HG02678 (cell line): ENCODE measurements at regions not wholly inside any gene's neighbourhood (a gene's known extent, or its start where the extent isn't known, plus 50 kb on each side); places are given as distances from the start of the nearest gene placed in this dataset.
"Not testable (repeated sequence)": the region's sequence is repeated elsewhere in the genome, so short reads cannot be mapped to it uniquely, and the experiment has no call there.

Source experiments
- ATAC-seq: cut with Tn5 transposase; IDR thresholded peaks from one replicate; pipeline ENCODE4 v1.9.1; 2021; ENCODE audit warnings: mild to moderate bottlenecking, moderate library complexity; ENCODE audit not compliant: unreplicated experiment

- ATAC-seq = not testable (repeated sequence)
Observed at GRCh38 chr9:22508354-22508753, 61.7 kb downstream of the DMRTA1 start.

GRCh38 chr9:22508790-22509189 lies 62.2 kb downstream of the DMRTA1 start:
- no peak for ATAC-seq

- ATAC-seq = peak; percentile 70
Observed at GRCh38 chr9:22512495-22512894, 65.9 kb downstream of the DMRTA1 start.

GRCh38 chr9:22514871-22515270 lies 68.2 kb downstream of the DMRTA1 start:
- ATAC-seq = no peak

GRCh38 chr9:22522206-22522740 lies 75.6 kb downstream of the DMRTA1 start:
- ATAC-seq = no peak

GRCh38 chr9:22528485-22528884 lies 81.9 kb downstream of the DMRTA1 start:
- no peak for ATAC-seq

GRCh38 chr9:22529426-22530199 lies 83.0 kb downstream of the DMRTA1 start:
- ATAC-seq = no peak

- ATAC-seq = no peak
Observed at GRCh38 chr9:22535780-22536179, 89.2 kb downstream of the DMRTA1 start.

- no peak for ATAC-seq
Observed at GRCh38 chr9:22537721-22538120, 91.1 kb downstream of the DMRTA1 start.

- no peak for ATAC-seq
Observed at GRCh38 chr9:22548625-22549024, 102.0 kb downstream of the DMRTA1 start.

- ATAC-seq = no peak
Observed at GRCh38 chr9:22574740-22575139, 128.1 kb downstream of the DMRTA1 start.

GRCh38 chr9:22580788-22581187 lies 134.2 kb downstream of the DMRTA1 start:
- ATAC-seq = no peak

GRCh38 chr9:22582221-22582620 lies 135.6 kb downstream of the DMRTA1 start:
- ATAC-seq = no peak

GRCh38 chr9:22588918-22589317 lies 142.3 kb downstream of the DMRTA1 start:
- no peak for ATAC-seq

GRCh38 chr9:22590336-22591033 lies 143.9 kb downstream of the DMRTA1 start:
- ATAC-seq = no peak

GRCh38 chr9:22595805-22596204 lies 149.2 kb downstream of the DMRTA1 start:
- ATAC-seq = no peak

GRCh38 chr9:22617156-22617555 lies 170.5 kb downstream of the DMRTA1 start:
- no peak for ATAC-seq

GRCh38 chr9:22622815-22623214 lies 176.2 kb downstream of the DMRTA1 start:
- no peak for ATAC-seq

- ATAC-seq = no peak
Observed at GRCh38 chr9:22623236-22623635, 176.6 kb downstream of the DMRTA1 start.

- no peak for ATAC-seq
Observed at GRCh38 chr9:22625540-22625939, 178.9 kb downstream of the DMRTA1 start.

GRCh38 chr9:22643541-22643940 lies 196.9 kb downstream of the DMRTA1 start:
- ATAC-seq = no peak

- no peak for ATAC-seq
Observed at GRCh38 chr9:22645893-22646292, 199.3 kb downstream of the DMRTA1 start.
